H9 (cell line): ENCODE measurements at regions not wholly inside any gene's neighbourhood (a gene's known extent, or its start where the extent isn't known, plus 50 kb on each side); places are given as distances from the start of the nearest gene placed in this dataset.

Experiments
- DNase-seq: peaks from one replicate; pipeline ENCODE4 v3.0.0-alpha.2; 2017
- H2AFZ ChIP-seq: one replicate; pipeline ENCODE4 v1.6.1; 2013; ENCODE audit warnings: mild to moderate bottlenecking, low read length, control low read depth, moderate library complexity
- H2AK5ac ChIP-seq: 2 replicates; pipeline ENCODE4 v1.6.1; 2013; ENCODE audit warnings: low read length, control low read depth, mixed read lengths; ENCODE audit not compliant: insufficient read length
- H2BK120ac ChIP-seq: one replicate; pipeline ENCODE4 v1.6.1; 2013; ENCODE audit warnings: low read depth, mild to moderate bottlenecking, low read length, control low read depth, inconsistent platforms; ENCODE audit not compliant: poor library complexity, severe bottlenecking
- H2BK12ac ChIP-seq: 2 replicates; pipeline ENCODE4 v1.6.1; 2013; ENCODE audit warnings: low read length, control low read depth, mixed read lengths, low read depth; ENCODE audit not compliant: insufficient read length
- H2BK15ac ChIP-seq: 2 replicates; pipeline ENCODE4 v1.6.1; 2013; ENCODE audit warnings: low read depth, low read length, control low read depth
- H2BK20ac ChIP-seq: one replicate; pipeline ENCODE4 v1.6.1; 2013; ENCODE audit warnings: low read depth, mild to moderate bottlenecking, low read length, control low read depth, inconsistent platforms; ENCODE audit not compliant: poor library complexity, severe bottlenecking
- H2BK5ac ChIP-seq: 2 replicates; pipeline ENCODE4 v1.6.1; 2013; ENCODE audit warnings: low read length, control low read depth, mixed read lengths; ENCODE audit not compliant: insufficient read length
- H3K14ac ChIP-seq: 2 replicates; pipeline ENCODE4 v1.6.1; 2013; ENCODE audit warnings: low read length, control low read depth; ENCODE audit not compliant: insufficient read depth
- H3K18ac ChIP-seq: 2 replicates; pipeline ENCODE4 v1.6.1; 2013; ENCODE audit warnings: low read depth, mild to moderate bottlenecking, mixed read lengths, low read length, control low read depth; ENCODE audit not compliant: insufficient read length
- H3K23ac ChIP-seq: 2 replicates; pipeline ENCODE4 v1.6.1; 2013; ENCODE audit warnings: low read length, control low read depth, mixed read lengths, low read depth; ENCODE audit not compliant: insufficient read length
- H3K23me2 ChIP-seq: 2 replicates; pipeline ENCODE4 v1.6.1; 2013; ENCODE audit warnings: low read depth, mild to moderate bottlenecking, mixed read lengths, low read length, control low read depth; ENCODE audit not compliant: insufficient read length, poor library complexity, severe bottlenecking
- H3K27ac ChIP-seq: 2 replicates; pipeline ENCODE4 v1.5.1; 2013; ENCODE audit warnings: low read length, control low read depth, mixed read lengths, low read depth; ENCODE audit not compliant: insufficient read length
- H3K27me3 ChIP-seq: 2 replicates; pipeline ENCODE4 v1.6.1; 2013; ENCODE audit warnings: low read length, control low read depth, inconsistent platforms; ENCODE audit not compliant: insufficient read depth
- H3K4ac ChIP-seq: 2 replicates; pipeline ENCODE4 v1.6.1; 2013; ENCODE audit warnings: low read depth, mild to moderate bottlenecking, control low read depth, inconsistent platforms, low read length, moderate library complexity
- H3K4me1 ChIP-seq: 2 replicates; pipeline ENCODE4 v1.6.1; 2013; ENCODE audit warnings: low read length, control low read depth, inconsistent platforms; ENCODE audit not compliant: insufficient read depth
- H3K4me2 ChIP-seq: 2 replicates; pipeline ENCODE4 v1.6.1; 2013; ENCODE audit warnings: low read length, control low read depth, mixed read lengths; ENCODE audit not compliant: insufficient read length, insufficient read depth
- H3K56ac ChIP-seq: 2 replicates; pipeline ENCODE4 v1.6.1; 2013; ENCODE audit warnings: low read depth, mild to moderate bottlenecking, mixed read lengths, low read length, control low read depth; ENCODE audit not compliant: insufficient read length
- H3K79me1 ChIP-seq: 2 replicates; pipeline ENCODE4 v1.6.1; 2013; ENCODE audit warnings: low read depth, mild to moderate bottlenecking, moderate library complexity, low read length, control low read depth, inconsistent platforms; ENCODE audit not compliant: insufficient read depth, poor library complexity, severe bottlenecking
- H3K79me2 ChIP-seq: 2 replicates; pipeline ENCODE4 v1.6.1; 2013; ENCODE audit warnings: low read length, control low read depth, inconsistent platforms; ENCODE audit not compliant: insufficient read depth
- H3K9ac ChIP-seq: 2 replicates; pipeline ENCODE4 v1.6.1; 2013; ENCODE audit warnings: low read length, control low read depth, mixed read lengths; ENCODE audit not compliant: insufficient read length; ENCODE audit errors: extremely low read depth
- H3K9me3 ChIP-seq: one replicate; pipeline ENCODE4 v1.6.1; 2013; ENCODE audit warnings: low read depth, low read length, inconsistent platforms; ENCODE audit not compliant: control insufficient read depth
- H3T11ph ChIP-seq: one replicate; pipeline ENCODE4 v1.6.1; 2013; ENCODE audit warnings: mild to moderate bottlenecking, low read length, control low read depth, inconsistent platforms
- H4K20me1 ChIP-seq: one replicate; pipeline ENCODE4 v1.6.1; 2013; ENCODE audit not compliant: control insufficient read depth, insufficient read length, insufficient read depth
- H4K5ac ChIP-seq: 2 replicates; pipeline ENCODE4 v1.6.1; 2013; ENCODE audit warnings: low read depth, mild to moderate bottlenecking, mixed read lengths, low read length, control low read depth; ENCODE audit not compliant: insufficient read length
- H4K8ac ChIP-seq: replicated peaks from 2 replicates; pipeline ENCODE4 v1.6.1; 2013; ENCODE audit warnings: low read length, control low read depth, mixed read lengths, low read depth; ENCODE audit not compliant: insufficient read length
- H4K91ac ChIP-seq: 2 replicates; pipeline ENCODE4 v1.6.1; 2013; ENCODE audit warnings: low read depth, mild to moderate bottlenecking, moderate library complexity, mixed read lengths, low read length, control low read depth; ENCODE audit not compliant: insufficient read length
- H3K27ac Mint-ChIP-seq, 3 experiments: 2 replicates in 2 of 3; 3 replicates in 1 of 3; pipeline ENCODE4 v1.8.0; 2020 to 2021; ENCODE audit warnings: mixed read lengths in 3 of 3, mild to moderate bottlenecking in 1 of 3, moderate library complexity in 1 of 3
- H3K27me3 Mint-ChIP-seq: 2 replicates; pipeline ENCODE4 v1.8.0; 2021; ENCODE audit warnings: low read depth, mild to moderate bottlenecking, moderate library complexity, mixed read lengths
- H3K36me3 Mint-ChIP-seq, 3 experiments: 2 replicates in 2 of 3; 3 replicates in 1 of 3; pipeline ENCODE4 v1.8.0; 2020 to 2021; ENCODE audit warnings: low read depth in 3 of 3, mixed read lengths in 3 of 3; ENCODE audit not compliant: insufficient read depth in 1 of 3
- H3K4me1 Mint-ChIP-seq, 2 experiments: 2 replicates each; pipeline ENCODE4 v1.8.0; 2020; ENCODE audit warnings: mixed read lengths in 2 of 2
- H3K4me3 Mint-ChIP-seq, 2 experiments: 2 replicates in 1 of 2; 3 replicates in 1 of 2; pipeline ENCODE4 v1.8.0; 2020 to 2021; ENCODE audit warnings: mild to moderate bottlenecking in 2 of 2, mixed read lengths in 2 of 2, moderate library complexity in 1 of 2
- H3K9me3 Mint-ChIP-seq, 2 experiments: 2 replicates in 1 of 2; 3 replicates in 1 of 2; pipeline ENCODE4 v1.8.0; 2020; ENCODE audit warnings: mild to moderate bottlenecking in 2 of 2, mixed read lengths in 2 of 2, moderate library complexity in 1 of 2
- WGBS: extraction: QIAGEN DNeasy Blood & Tissue Kit; methylation state at CpG from one replicate; pipeline ENCODE4 v1.1.7; 2013; ENCODE audit warnings: missing lambda C conversion rate, low lambda C conversion rate, mixed read lengths; ENCODE audit not compliant: insufficient read length; ENCODE audit errors: extremely low coverage; 5-methylcytosine and 5-hydroxymethylcytosine counted together
- TF ChIP-seq, protein P1 (sequence below): fragments of 200-600 bp; sonication (generic); conservative IDR thresholded peaks from 3 replicates; pipeline ENCODE4 v1.8.0; 2021; ENCODE audit warnings: antibody characterized with exemption, mild to moderate bottlenecking

DNA sequence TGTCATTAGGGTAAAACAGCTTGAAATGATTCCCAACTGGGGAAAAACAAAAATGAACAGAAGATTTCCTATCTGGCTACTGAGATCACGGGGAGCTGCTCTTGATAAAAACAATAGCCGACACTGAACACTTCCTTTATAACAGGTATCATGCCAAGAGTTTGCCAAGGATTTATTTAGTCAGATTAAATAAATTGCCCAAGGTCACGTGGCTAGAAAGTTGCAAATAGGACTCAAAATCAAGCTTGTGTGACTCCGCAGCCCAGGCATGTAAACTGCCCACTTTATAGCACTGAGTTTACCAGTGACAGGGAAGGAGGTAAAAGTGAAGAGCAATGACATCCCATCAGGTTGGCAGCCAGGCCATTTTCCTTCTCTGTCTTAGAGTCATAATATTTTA, 120.7 kb upstream of the ZNF618 start:
- Histone ChIP-seq H3K23ac (no peak overlapping the region), H3K9me3 (no peaks in the 10 kb centered on the region), H4K91ac (no peak overlapping the region), H2BK20ac (no peak overlapping the region), H3K79me1 (no peaks in the 10 kb centered on the region), H2AK5ac (no peak overlapping the region), H3K56ac (no peak overlapping the region), H3K18ac (no peak overlapping the region), H3T11ph (no peak overlapping the region), H2AFZ (no peak overlapping the region), H2BK12ac (no peak overlapping the region), H3K4me2 (no peak overlapping the region), H4K5ac (no peak overlapping the region), H3K79me2 (no peaks in the 10 kb centered on the region), H3K27ac (no peak overlapping the region), H3K4me1 (peaks cover 12% of the 10 kb centered on the region), H3K14ac (no peak overlapping the region), H3K9ac (no peak overlapping the region), H4K20me1 (no peaks in the 10 kb centered on the region), H3K23me2 (no peaks in the 10 kb centered on the region), H2BK120ac (no peak overlapping the region), H3K27me3 (no peaks in the 10 kb centered on the region), H4K8ac (no peak overlapping the region), H2BK5ac (no peak overlapping the region), H3K4ac (no peak overlapping the region), H2BK15ac (no peak overlapping the region)
- Mint-ChIP-seq H3K36me3 (peaks cover 0 to 5% (median 2%) of the 10 kb centered on the region in 3 experiments; a peak in 3 of 7 replicates), H3K27ac (no peak overlapping the region), H3K27me3 (peaks cover 15% of the 10 kb centered on the region), H3K4me1 (peaks cover 15 to 29% of the 10 kb centered on the region in 2 experiments), H3K9me3 (peaks cover 0 to 7% of the 10 kb centered on the region in 2 experiments; a peak in 4 of 5 replicates), H3K4me3 (no peak overlapping the region)
- WGBS: no CpG with 5 or more reads among the region's 4 CpGs
- TF ChIP-seq, protein P1, sequence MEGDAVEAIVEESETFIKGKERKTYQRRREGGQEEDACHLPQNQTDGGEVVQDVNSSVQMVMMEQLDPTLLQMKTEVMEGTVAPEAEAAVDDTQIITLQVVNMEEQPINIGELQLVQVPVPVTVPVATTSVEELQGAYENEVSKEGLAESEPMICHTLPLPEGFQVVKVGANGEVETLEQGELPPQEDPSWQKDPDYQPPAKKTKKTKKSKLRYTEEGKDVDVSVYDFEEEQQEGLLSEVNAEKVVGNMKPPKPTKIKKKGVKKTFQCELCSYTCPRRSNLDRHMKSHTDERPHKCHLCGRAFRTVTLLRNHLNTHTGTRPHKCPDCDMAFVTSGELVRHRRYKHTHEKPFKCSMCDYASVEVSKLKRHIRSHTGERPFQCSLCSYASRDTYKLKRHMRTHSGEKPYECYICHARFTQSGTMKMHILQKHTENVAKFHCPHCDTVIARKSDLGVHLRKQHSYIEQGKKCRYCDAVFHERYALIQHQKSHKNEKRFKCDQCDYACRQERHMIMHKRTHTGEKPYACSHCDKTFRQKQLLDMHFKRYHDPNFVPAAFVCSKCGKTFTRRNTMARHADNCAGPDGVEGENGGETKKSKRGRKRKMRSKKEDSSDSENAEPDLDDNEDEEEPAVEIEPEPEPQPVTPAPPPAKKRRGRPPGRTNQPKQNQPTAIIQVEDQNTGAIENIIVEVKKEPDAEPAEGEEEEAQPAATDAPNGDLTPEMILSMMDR: no peak
- no peak for DNase-seq
